ENCODE measurements at regions not wholly inside any gene's neighbourhood (a gene's known extent, or its start where the extent isn't known, plus 50 kb on each side); places are given as distances from the start of the nearest gene placed in this dataset.

DNA sequence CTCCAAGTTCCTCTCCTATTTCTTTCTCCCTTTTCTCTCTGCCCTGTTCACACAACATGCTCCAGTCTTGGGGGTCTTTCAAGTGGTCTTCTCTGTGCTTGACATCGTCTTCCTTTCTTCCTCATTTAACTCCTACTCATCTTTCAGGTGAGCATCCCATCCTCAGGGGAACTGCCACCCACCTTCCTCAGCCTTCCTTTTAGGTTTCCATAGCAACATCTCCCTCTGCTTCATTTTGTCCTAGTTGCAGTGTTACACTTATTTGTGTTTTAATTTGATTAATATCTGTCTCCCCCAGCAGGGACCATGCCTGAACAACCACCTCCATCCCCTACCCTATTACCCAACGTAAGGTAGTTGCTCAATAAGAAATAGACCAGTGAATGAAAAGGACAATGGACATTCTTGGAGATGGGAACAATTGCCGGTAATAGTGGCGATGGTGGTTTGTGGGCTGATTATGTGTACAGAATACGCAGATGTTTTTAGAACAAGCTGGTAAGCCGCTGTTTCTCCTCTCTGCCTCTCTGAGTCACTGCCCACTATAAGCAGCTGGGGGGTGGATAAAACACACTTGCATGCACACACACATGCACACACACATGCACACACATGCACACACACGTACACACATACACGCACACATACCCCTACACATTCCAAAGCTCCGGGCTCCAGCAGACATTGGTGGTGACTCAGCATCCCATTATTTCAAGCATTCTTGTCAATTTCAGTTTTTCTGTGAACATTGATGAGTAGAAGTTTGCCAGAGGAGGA, 251.6 kb downstream of the GATA3 start:
- Histone ChIP-seq H3K9ac (no peak overlapping the region), H3K4me1 (ENCODE audit: insufficient read depth) (no peaks in the 10 kb centered on the region), H3K27ac (no peak overlapping the region), H3K4me2 (ENCODE audit: unreplicated experiment) (no peak overlapping the region), H3K9me2 (ENCODE audit: insufficient read depth) (no peaks in the 10 kb centered on the region), H3K27me3 (replicated peaks; ENCODE audit: insufficient read depth) (no peaks in the 10 kb centered on the region), H3K9me3 (ENCODE audit: low read depth) (no peaks in the 10 kb centered on the region), H3K79me2 (ENCODE audit: insufficient read depth) (no peaks in the 10 kb centered on the region), H2AFZ (no peak overlapping the region), H3K4me3 (no peak overlapping the region), H3F3A (ENCODE audit: insufficient read depth) (no peaks in the 10 kb centered on the region), H3K36me3 (ENCODE audit: low read depth) (no peaks in the 10 kb centered on the region), H4K20me1 (ENCODE audit: insufficient read depth) (no peaks in the 10 kb centered on the region)
- TF ChIP-seq EZH2 (IDR thresholded peaks at IDR 0.05; ENCODE audit: insufficient read depth, poor library complexity, severe bottlenecking): no peak
- no peak for TF ChIP-seq EZH2phosphoT487 (IDR thresholded peaks at IDR 0.05; ENCODE audit: insufficient read depth, low read depth)
- in situ Hi-C loops (cut with MboI): no loop called here
- 51 to 54% methylated on average over 9 of the region's 9 CpGs for WGBS, 2 experiments (ENCODE audit: low coverage in 1 of 2, low lambda C conversion rate in 2 of 2, missing lambda C conversion rate in 2 of 2)
- no peak for DNase-seq

GRCh38 chr10:8306685-8307364, 252.3 kb downstream of the GATA3 start:
- no peak for DNase-seq
- Histone ChIP-seq H3K79me2 (ENCODE audit: insufficient read depth) (no peaks in the 10 kb centered on the region), H3K36me3 (ENCODE audit: low read depth) (no peaks in the 10 kb centered on the region), H3K4me2 (ENCODE audit: unreplicated experiment) (no peak overlapping the region), H3K9me3 (ENCODE audit: low read depth) (no peaks in the 10 kb centered on the region), H3K9me2 (ENCODE audit: insufficient read depth) (no peaks in the 10 kb centered on the region), H3K9ac (no peak overlapping the region), H3F3A (ENCODE audit: insufficient read depth) (no peaks in the 10 kb centered on the region), H3K4me3 (no peak overlapping the region), H4K20me1 (ENCODE audit: insufficient read depth) (no peaks in the 10 kb centered on the region), H2AFZ (no peak overlapping the region), H3K4me1 (ENCODE audit: insufficient read depth) (no peaks in the 10 kb centered on the region), H3K27me3 (replicated peaks; ENCODE audit: insufficient read depth) (no peaks in the 10 kb centered on the region), H3K27ac (no peak overlapping the region)
- WGBS, 2 experiments (ENCODE audit: low coverage in 1 of 2, low lambda C conversion rate in 2 of 2, missing lambda C conversion rate in 2 of 2): 36 to 49% methylated on average over 4 of the region's 4 CpGs
- in situ Hi-C loops (cut with MboI): no loop called here
- TF ChIP-seq EZH2phosphoT487 (IDR thresholded peaks at IDR 0.05; ENCODE audit: insufficient read depth, low read depth) (no peak), EZH2 (IDR thresholded peaks at IDR 0.05; ENCODE audit: insufficient read depth, poor library complexity, severe bottlenecking) (no peak)

- H3K36me3 ChIP-seq (ENCODE audit: low read depth): no peaks in the 10 kb centered on the region
- no peak overlapping the region for H2AFZ ChIP-seq
- no peak for DNase-seq
- TF ChIP-seq EZH2 (IDR thresholded peaks at IDR 0.05; ENCODE audit: insufficient read depth, poor library complexity, severe bottlenecking): no peak
- no peak for TF ChIP-seq EZH2phosphoT487 (IDR thresholded peaks at IDR 0.05; ENCODE audit: insufficient read depth, low read depth)
- H3F3A ChIP-seq (ENCODE audit: insufficient read depth): no peaks in the 10 kb centered on the region
- in situ Hi-C loops (cut with MboI): no loop called here
- no peaks in the 10 kb centered on the region for H3K79me2 ChIP-seq (ENCODE audit: insufficient read depth)
- H3K9me2 ChIP-seq (ENCODE audit: insufficient read depth): no peaks in the 10 kb centered on the region
- no peak overlapping the region for H3K4me2 ChIP-seq (ENCODE audit: unreplicated experiment)
- no peak overlapping the region for H3K9ac ChIP-seq
- WGBS, 2 experiments (ENCODE audit: low coverage in 1 of 2, low lambda C conversion rate in 2 of 2, missing lambda C conversion rate in 2 of 2): 18 to 19% methylated on average over 2 of the region's 2 CpGs
- H3K4me3 ChIP-seq: no peak overlapping the region
- H4K20me1 ChIP-seq (ENCODE audit: insufficient read depth): no peaks in the 10 kb centered on the region
- no peaks in the 10 kb centered on the region for H3K9me3 ChIP-seq (ENCODE audit: low read depth)
- H3K27ac ChIP-seq: no peak overlapping the region
- H3K4me1 ChIP-seq (ENCODE audit: insufficient read depth): no peaks in the 10 kb centered on the region
- no peaks in the 10 kb centered on the region for H3K27me3 ChIP-seq (replicated peaks; ENCODE audit: insufficient read depth)
Observed at GRCh38 chr10:8310930-8311329, 256.4 kb downstream of the GATA3 start.

DNA sequence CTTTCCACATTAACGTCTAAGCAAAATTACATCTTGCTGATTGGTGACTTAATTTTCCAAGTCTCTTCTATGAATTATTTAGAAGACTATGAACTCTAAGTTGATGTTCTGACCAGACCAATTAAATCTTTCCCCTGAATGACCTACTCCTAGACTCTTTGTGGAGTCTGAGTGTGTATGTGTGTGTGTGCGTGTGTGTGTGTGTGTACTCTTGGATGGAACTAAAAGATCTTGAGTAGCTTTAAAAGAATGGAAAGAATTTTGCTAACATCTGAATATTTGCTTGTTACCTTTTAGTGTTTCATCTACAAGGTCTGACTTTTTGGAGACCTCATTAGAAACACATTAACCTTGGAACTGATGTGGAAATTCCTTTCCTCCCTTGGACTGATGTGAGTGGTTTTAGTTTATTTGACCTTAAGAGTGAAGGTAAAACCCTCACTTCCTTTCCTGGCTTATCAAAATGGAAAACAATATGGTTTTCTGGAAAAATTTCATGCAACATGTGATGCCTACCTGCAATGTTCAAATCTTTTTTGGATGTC, 257.1 kb downstream of the GATA3 start:
- H3K36me3 ChIP-seq (ENCODE audit: low read depth): no peaks in the 10 kb centered on the region
- no peaks in the 10 kb centered on the region for H3K4me1 ChIP-seq (ENCODE audit: insufficient read depth)
- DNase-seq: no peak
- no peaks in the 10 kb centered on the region for H4K20me1 ChIP-seq (ENCODE audit: insufficient read depth)
- no peaks in the 10 kb centered on the region for H3K27me3 ChIP-seq (replicated peaks; ENCODE audit: insufficient read depth)
- no peaks in the 10 kb centered on the region for H3K9me3 ChIP-seq (ENCODE audit: low read depth)
- H3K27ac ChIP-seq: no peak overlapping the region
- H3K9me2 ChIP-seq (ENCODE audit: insufficient read depth): no peaks in the 10 kb centered on the region
- TF ChIP-seq EZH2 (IDR thresholded peaks at IDR 0.05; ENCODE audit: insufficient read depth, poor library complexity, severe bottlenecking): no peak
- TF ChIP-seq EZH2phosphoT487 (IDR thresholded peaks at IDR 0.05; ENCODE audit: insufficient read depth, low read depth): no peak
- H3K4me3 ChIP-seq: no peak overlapping the region
- no peak overlapping the region for H3K9ac ChIP-seq
- no peak overlapping the region for H3K4me2 ChIP-seq (ENCODE audit: unreplicated experiment)
- H3K79me2 ChIP-seq (ENCODE audit: insufficient read depth): no peaks in the 10 kb centered on the region
- WGBS, 2 experiments (ENCODE audit: low coverage in 1 of 2, low lambda C conversion rate in 2 of 2, missing lambda C conversion rate in 2 of 2): 32 to 53% methylated on average over 2 of the region's 2 CpGs
- no peak overlapping the region for H2AFZ ChIP-seq
- no peaks in the 10 kb centered on the region for H3F3A ChIP-seq (ENCODE audit: insufficient read depth)
- in situ Hi-C loops (cut with MboI): no loop called here
